HG03025 (cell line): ENCODE measurements at regions not wholly inside any gene's neighbourhood (a gene's known extent, or its start where the extent isn't known, plus 50 kb on each side); places are given as distances from the start of the nearest gene placed in this dataset.
"Not testable (repeated sequence)": the region's sequence is repeated elsewhere in the genome, so short reads cannot be mapped to it uniquely, and the experiment has no call there.

Source experiments
- ATAC-seq: cut with Tn5 transposase; IDR thresholded peaks from one replicate; pipeline ENCODE4 v1.9.1; 2021; ENCODE audit warnings: mild to moderate bottlenecking, moderate library complexity; ENCODE audit not compliant: unreplicated experiment, low FRiP score

GRCh38 chr3:86797946-86798345, 193.0 kb downstream of the VGLL3 start:
- ATAC-seq: no peak

- ATAC-seq: no peak
Observed at GRCh38 chr3:86794361-86795065, 196.4 kb downstream of the VGLL3 start.

DNA sequence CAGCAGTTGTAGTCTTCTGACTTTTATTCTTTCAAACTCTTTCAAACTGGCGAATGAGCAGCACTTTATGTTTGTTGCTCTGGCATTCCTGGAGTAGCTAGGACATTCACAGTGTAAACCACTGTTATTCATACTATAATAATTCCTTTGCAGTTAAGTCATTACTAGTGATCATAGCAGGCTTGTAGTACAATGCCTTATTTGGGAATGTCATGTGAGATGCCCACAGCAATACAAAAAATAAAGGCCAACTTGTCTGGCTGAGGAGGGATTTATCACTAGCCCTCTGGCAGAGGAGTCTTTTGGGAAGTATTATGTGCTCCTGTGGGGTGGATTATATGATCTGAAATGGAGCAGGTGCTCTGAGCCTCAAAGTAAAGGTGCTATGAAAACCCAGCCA, 197.2 kb downstream of the VGLL3 start:
- ATAC-seq: no peak

- no peak for ATAC-seq
Observed at GRCh38 chr3:86792316-86792715, 198.6 kb downstream of the VGLL3 start.

DNA sequence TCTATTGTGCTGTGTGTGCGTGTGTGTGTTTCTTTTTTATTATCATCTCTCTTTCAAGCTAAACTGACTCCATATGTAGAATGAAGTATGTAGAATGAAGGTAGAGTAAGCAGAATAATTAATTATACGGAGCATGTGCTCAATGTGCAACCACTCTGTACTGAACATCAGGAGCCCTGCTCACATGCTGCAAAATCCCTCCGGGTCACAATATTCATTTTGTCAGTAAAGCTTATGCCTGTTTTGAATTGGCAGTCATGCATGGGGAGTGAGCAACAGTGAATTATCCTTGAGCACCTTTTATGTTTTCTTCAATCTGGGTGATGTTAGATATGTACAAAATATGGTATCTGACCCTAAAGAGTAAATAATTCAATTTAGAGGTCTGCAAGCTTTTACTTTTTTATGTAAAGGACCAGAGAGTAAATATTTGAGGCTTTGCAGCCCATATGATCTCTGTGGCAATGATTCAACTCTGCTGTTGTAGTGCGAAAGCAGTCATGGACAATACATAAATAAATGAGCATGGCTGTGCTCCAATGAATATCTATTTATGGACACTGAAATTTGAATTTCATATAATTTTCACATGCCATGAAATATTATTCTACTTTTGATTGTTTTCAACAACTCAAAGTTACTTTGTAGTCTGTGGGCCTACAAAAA, 199.9 kb downstream of the VGLL3 start:
- no peak for ATAC-seq

DNA sequence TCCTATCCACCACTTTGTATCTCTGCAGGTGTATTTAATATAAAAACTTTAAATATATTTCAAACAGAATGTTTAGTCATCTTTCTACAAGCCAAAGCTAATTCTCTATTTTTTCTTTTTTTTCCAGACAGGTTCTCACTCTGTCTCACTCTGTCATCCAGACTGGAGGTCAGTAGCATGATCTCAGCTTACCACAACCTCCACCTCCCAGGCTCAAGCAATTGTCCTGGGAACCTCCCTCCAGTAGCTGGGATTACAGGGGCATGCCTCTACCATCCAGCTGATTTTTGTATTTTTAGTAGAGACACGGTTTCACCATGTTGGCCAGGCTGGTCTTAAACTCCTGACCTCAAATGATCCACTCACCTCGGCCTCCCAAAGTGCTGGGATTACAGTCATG, 202.6 kb downstream of the VGLL3 start:
- ATAC-seq: no peak

GRCh38 chr3:86787091-86787490, 203.9 kb downstream of the VGLL3 start:
- no peak for ATAC-seq

DNA sequence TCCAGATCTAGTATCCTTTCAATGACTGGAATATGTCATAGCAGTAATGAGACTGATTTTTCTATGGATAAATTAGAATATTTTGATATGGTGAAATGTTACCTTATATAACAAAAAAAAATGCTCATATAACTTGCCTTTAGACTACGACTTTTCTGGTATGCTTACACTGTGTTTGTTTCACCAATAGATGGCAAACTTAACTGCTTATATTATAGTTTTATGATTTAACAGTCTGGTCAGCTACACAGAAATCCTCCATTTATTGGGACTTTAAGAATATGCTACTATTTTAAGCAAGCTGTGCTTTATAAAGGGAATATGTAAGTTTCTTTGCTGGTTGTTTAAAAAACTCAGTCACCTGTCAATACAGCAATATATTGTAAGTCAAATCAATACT, 205.6 kb downstream of the VGLL3 start:
- ATAC-seq: no peak

GRCh38 chr3:86782866-86783265, 208.1 kb downstream of the VGLL3 start:
- no peak for ATAC-seq

- no peak for ATAC-seq
Observed at GRCh38 chr3:86782286-86782685, 208.7 kb downstream of the VGLL3 start.

DNA sequence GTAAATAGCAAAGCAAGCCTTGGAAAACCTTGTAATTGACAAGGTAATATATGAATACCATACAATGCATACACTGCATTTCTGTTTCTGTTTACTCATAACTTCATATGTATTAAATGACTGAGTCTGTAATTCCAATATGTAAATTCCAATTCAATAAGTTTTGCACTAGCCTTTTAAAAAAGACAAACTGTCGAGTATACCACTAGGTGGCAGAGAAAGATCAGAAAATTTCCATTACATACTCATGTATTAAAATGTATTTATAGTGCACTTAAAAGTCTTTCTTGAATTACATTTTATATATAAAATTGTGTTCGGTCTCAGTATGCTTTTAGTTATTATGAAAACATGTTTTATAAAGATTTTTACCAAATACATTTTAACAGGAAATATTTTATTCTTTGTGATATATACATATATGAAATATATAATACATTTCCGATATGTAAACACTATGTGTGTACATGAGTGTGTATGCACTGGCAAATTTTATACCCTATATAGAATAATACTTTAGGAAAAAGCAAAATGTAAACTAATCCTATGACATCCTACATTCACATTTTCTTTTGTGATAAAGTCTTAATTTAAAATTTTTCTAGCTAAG, 216.8 kb downstream of the VGLL3 start:
- ATAC-seq: no peak

GRCh38 chr3:86772699-86773098, 218.2 kb downstream of the VGLL3 start:
- ATAC-seq: no peak

GRCh38 chr3:86771741-86772512, 219.0 kb downstream of the VGLL3 start:
- ATAC-seq: no peak

DNA sequence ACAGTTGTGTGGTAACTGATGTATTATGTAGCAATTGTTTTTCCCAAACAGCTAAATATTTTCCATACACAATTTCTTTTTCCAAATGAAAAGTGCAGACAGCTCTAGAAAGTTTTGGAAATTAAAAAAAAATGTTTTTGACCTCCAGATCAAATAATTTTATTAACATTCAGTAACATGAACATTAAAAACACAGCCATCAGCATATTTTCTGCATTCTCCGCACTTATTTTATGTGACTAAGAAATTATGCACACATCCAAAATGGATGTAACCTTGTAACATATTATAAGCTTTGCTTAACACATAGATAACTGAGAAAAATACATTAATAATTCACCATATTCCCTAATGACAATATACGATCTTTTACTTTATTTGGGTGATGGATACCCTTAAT, 224.6 kb downstream of the VGLL3 start:
- ATAC-seq: no peak

DNA sequence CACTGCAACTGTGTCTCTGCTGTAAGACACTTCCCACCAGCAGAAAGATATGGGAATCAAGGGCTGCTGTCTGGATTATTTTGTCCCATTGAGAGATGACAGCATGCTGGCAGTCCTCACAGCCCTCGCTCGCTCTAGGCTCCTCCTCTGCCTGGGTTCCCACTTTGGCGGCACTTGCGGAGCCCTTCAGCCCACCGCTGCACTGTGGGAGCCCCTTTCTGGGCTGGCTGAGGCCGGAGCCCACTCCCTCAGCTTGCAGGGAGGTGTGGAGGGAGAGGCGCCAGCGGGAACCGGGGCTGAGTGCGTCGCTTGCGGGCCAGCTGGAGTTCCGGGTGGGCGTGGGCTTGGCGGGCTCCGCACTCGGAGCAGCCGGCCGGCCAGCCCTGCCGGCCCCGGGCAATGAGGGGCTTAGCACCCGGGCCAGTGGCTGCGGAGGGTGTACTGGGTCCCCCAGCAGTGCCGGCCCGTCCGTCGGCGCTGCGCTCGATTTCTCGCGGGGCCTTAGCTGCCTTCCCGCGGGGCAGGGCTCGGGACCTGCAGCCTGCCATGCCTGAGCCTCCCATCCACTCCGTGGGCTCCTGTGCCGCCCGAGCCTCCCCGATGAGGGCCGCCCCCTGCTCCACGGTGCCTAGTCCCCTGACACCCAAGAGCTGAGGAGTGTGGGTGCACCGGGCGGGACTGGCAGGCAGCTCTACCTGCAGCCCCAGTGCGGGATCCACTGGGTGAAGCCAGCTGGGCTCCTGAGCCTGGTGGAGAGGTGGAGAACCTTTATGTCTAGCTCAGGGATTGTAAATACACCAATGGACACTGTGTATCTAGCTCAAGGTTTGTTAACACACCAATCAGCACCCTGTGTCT, 233.4 kb downstream of the VGLL3 start:
- ATAC-seq: not testable (repeated sequence)

DNA sequence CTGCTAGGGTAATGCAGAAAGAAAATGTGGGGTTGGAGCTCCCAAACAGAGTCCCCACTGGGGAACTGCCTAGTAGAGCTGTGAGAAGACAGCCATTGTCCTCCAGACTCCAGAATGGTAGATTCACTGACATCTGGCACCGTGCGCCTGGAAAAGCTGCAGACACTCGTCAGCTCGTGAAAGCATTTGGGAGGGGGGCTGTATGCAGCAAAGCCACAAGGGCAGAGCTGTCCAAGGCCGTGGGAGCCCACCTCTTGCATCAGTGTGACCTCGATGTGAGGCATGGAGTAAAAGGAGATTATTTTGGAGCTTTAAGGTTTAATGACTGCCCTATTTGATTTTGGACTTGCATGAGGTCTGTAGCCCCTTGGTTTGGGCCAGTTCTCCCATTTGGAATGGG, 242.9 kb downstream of the VGLL3 start:
- no peak for ATAC-seq

DNA sequence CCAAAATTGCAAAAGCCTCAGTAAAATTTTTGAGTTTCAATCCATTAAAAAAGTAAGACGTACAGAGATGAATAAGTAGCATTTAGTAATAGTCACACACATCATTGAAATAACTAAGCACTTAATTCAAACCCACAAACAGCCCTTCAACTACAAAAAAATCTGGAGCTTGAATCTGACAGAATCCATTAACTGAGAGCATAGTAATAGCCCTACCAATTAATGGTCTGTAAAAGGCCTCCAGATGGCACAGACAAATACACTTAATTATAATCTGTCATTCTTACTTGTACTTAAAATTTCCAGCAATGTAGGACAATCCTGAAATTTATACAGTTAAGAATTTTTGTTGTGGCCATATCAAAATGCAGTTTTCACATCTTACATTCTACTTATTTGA, 246.9 kb downstream of the VGLL3 start:
- no peak for ATAC-seq

- ATAC-seq: no peak
Observed at GRCh38 chr3:86743233-86743632, 247.7 kb downstream of the VGLL3 start.

GRCh38 chr3:86740751-86741150, 250.2 kb downstream of the VGLL3 start:
- no peak for ATAC-seq

- no peak for ATAC-seq
Observed at GRCh38 chr3:86739244-86739643, 251.7 kb downstream of the VGLL3 start.
